ENCODE measurements at regions not wholly inside any gene's neighbourhood (a gene's known extent, or its start where the extent isn't known, plus 50 kb on each side); places are given as distances from the start of the nearest gene placed in this dataset.

DNA sequence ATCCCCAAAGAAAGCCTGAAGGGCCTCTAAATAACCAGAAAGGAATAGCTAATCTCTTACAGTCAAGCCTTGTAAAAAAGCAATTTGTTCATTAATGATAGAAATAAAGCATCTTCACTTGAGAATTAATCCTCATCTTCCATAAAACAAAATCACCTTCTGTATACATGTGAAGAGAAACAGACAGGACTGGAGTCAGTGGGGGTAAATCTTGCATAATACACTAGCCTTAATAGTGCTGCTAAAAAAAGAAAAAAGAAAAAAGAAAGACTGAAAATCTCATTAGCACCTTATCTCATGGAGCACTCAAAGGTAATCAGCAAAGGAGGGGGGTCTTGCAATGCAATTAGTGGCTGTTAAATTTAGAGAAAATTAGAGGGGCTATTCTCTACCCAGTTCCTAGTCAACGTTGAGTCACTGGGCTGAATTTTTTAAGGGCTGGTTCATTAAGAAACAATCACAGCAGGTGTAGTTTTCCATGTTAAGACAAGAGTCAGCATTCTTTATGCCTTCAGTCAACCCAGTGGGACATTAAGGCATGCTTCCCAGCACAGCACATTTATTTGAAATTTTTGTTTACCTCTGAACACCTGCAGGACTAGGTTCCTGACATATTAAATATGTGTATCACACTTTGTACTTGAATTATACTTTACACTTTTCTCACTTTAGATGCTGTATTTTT, 1455.7 kb upstream of the CELF2 start:
- no peak for TF ChIP-seq CTCF (conservative IDR thresholded peaks at IDR 0.05; ENCODE audit: low read depth, low read length)
- TF ChIP-seq POLR2A (IDR thresholded peaks at IDR 0.05; ENCODE audit: low read depth, low read length) = no peak
- no peak for TF ChIP-seq BHLHE40 (IDR thresholded peaks at IDR 0.05; ENCODE audit: low read depth, low read length)
- no peak for TF ChIP-seq MXI1 (IDR thresholded peaks at IDR 0.05; ENCODE audit: borderline replicate concordance, low read depth, low read length)
- no peak for TF ChIP-seq RCOR1 (IDR thresholded peaks at IDR 0.05; ENCODE audit: insufficient replicate concordance, low read length)
- no peak for TF ChIP-seq CHD1 (IDR thresholded peaks at IDR 0.05; ENCODE audit: low read depth, low read length)
- TF ChIP-seq, protein P1, sequence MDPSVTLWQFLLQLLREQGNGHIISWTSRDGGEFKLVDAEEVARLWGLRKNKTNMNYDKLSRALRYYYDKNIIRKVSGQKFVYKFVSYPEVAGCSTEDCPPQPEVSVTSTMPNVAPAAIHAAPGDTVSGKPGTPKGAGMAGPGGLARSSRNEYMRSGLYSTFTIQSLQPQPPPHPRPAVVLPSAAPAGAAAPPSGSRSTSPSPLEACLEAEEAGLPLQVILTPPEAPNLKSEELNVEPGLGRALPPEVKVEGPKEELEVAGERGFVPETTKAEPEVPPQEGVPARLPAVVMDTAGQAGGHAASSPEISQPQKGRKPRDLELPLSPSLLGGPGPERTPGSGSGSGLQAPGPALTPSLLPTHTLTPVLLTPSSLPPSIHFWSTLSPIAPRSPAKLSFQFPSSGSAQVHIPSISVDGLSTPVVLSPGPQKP (IDR thresholded peaks at IDR 0.05; ENCODE audit: borderline replicate concordance, low read depth, low read length) = no peak
- TF ChIP-seq SMC3 (IDR thresholded peaks at IDR 0.05; ENCODE audit: low read depth, low read length) = no peak

Measured in IMR-90 (cell line).